Ascending aorta (tissue), 2 donors: ENCODE measurements at regions not wholly inside any gene's neighbourhood (a gene's known extent, or its start where the extent isn't known, plus 50 kb on each side); places are given as distances from the start of the nearest gene placed in this dataset.

Experiments used
- DNase-seq, 2 donors: peaks; one replicate each; pipeline ENCODE4 v3.0.0-alpha.2; 2019; ENCODE audit warnings: low spot score in 2 of 2
- H3K27ac ChIP-seq, 2 donors: fragments of 200-600 bp; sonication (generic); one replicate each; pipeline ENCODE4 v1.5.1; 2016 to 2017; ENCODE audit warnings: mild to moderate bottlenecking in 1 of 2
- H3K27me3 ChIP-seq: fragments of 200-600 bp; sonication (generic); one replicate; pipeline ENCODE4 v1.5.1; 2017
- H3K36me3 ChIP-seq, 2 donors: fragments of 200-600 bp; sonication (generic); one replicate each; pipeline ENCODE4 v1.5.1; 2016
- H3K4me1 ChIP-seq, 2 donors: fragments of 200-600 bp; sonication (generic); one replicate each; pipeline ENCODE4 v1.5.1; 2016 to 2017; ENCODE audit warnings: mild to moderate bottlenecking in 1 of 2
- H3K4me3 ChIP-seq, 2 donors: fragments of 200-600 bp; sonication (generic); one replicate each; pipeline ENCODE4 v1.5.1; 2016 to 2017; ENCODE audit warnings: mild to moderate bottlenecking in 1 of 2
- H3K9me3 ChIP-seq, 2 donors: fragments of 200-600 bp; sonication (generic); one replicate each; pipeline ENCODE4 v1.5.1; 2016
- intact Hi-C: fragments of 100-400 bp; cut with DNase I; formaldehyde crosslinking; loops from one replicate; pipeline ENCODE4 v1.15.1; 2023
- TF ChIP-seq, protein P1 (sequence below), 3 experiments: fragments of 200-600 bp in 2 of 3; fragments of 450-650 bp in 1 of 3; sonication (generic) in 2 of 3; IDR thresholded peaks; one replicate each; pipeline ENCODE4 v1.5.1; 2016 to 2019; ENCODE audit warnings: antibody characterized with exemption in 3 of 3, mild to moderate bottlenecking in 1 of 3, moderate library complexity in 1 of 3

DNA sequence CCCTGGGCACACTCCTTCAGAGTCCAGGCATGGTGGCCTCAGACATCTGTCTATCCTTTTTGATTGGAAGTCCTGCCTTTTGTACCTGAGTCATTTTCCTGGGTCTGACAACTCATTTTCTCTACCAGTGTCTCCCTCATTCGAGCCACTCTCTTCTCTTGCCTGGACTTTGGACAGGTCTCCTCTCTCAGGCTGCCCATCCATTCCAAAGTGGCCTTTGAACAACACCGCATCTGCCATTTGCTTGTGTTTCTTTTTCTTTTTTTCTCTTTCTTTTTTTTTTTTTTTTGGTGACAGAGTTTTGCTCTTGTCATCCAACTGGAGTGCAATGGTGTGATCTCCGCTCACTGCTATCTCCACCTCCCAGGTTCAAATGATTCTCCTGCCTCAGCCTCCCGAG lies 142.1 kb upstream of the COBL start:
- DNase-seq = no peak
- intact Hi-C loops = no loop called here
- H3K4me1 ChIP-seq = no peaks in the 10 kb centered on the region
- no peak overlapping the region for H3K4me3 ChIP-seq
- no peaks in the 10 kb centered on the region for H3K27me3 ChIP-seq
- TF ChIP-seq, protein P1, sequence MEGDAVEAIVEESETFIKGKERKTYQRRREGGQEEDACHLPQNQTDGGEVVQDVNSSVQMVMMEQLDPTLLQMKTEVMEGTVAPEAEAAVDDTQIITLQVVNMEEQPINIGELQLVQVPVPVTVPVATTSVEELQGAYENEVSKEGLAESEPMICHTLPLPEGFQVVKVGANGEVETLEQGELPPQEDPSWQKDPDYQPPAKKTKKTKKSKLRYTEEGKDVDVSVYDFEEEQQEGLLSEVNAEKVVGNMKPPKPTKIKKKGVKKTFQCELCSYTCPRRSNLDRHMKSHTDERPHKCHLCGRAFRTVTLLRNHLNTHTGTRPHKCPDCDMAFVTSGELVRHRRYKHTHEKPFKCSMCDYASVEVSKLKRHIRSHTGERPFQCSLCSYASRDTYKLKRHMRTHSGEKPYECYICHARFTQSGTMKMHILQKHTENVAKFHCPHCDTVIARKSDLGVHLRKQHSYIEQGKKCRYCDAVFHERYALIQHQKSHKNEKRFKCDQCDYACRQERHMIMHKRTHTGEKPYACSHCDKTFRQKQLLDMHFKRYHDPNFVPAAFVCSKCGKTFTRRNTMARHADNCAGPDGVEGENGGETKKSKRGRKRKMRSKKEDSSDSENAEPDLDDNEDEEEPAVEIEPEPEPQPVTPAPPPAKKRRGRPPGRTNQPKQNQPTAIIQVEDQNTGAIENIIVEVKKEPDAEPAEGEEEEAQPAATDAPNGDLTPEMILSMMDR (IDR thresholded peaks at IDR 0.05) = no peak
- H3K9me3 ChIP-seq = no peaks in the 10 kb centered on the region
- H3K27ac ChIP-seq = no peak overlapping the region
- no peaks in the 10 kb centered on the region for H3K36me3 ChIP-seq

DNA sequence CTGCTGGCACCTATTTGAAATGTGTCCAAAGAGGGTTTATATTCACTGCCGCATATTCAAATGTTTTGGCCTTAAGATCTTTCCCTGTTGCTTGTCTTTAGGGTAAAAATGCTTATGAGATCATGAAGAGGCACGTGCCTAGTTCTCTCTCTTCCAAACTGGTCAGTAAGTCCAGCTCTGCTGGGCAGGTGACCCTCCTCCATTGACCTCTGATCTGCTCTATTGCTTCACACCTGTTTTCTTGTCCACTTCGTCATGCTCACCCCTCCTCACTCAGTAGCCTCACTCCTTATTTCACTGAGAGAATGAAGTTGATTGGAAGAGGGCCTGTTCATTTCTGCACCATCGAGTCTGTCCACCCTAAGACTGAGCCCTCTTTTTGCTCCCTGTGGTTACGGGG lies 140.5 kb upstream of the COBL start:
- Histone ChIP-seq H3K27ac (no peak overlapping the region), H3K36me3 (no peaks in the 10 kb centered on the region), H3K9me3 (no peaks in the 10 kb centered on the region), H3K27me3 (no peaks in the 10 kb centered on the region), H3K4me3 (no peak overlapping the region), H3K4me1 (no peaks in the 10 kb centered on the region)
- TF ChIP-seq, protein P1 (IDR thresholded peaks at IDR 0.05) = no peak
- DNase-seq = no peak
- intact Hi-C loops = no loop called here

DNA sequence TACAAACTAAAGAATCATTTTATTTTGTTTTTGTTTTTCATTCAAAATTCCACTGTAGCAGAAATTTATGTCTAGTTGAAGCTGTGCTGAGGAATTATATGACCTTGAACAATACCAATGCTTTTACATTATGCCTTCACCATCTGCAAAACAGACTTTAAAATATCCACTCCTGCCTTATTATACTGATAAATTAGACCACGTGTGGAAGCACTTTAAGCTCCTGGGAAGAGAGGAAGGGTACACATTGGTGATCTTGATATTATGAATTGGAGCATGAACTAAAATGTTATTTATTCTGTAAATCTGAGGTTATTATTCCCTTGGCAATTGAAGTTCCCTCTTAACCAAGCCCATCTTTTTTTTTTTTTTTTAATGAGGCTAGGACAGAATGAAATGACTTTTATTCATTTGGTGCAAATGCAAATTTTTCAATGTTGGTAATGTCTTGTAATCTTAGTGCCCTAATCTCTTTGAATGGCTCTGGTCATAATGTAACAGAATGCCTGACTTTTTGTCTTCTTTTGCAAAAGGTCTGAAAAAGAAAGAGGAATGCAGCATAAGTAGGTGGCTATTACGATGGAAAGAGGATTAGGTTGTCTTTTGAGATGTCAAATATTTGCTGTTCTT lies 139.9 kb upstream of the COBL start:
- DNase-seq = no peak
- Histone ChIP-seq H3K4me1 (no peaks in the 10 kb centered on the region), H3K27me3 (no peaks in the 10 kb centered on the region), H3K9me3 (no peaks in the 10 kb centered on the region), H3K36me3 (no peaks in the 10 kb centered on the region), H3K4me3 (no peak overlapping the region), H3K27ac (no peak overlapping the region)
- intact Hi-C loops = no loop called here
- TF ChIP-seq, protein P1 (IDR thresholded peaks at IDR 0.05) = no peak

DNA sequence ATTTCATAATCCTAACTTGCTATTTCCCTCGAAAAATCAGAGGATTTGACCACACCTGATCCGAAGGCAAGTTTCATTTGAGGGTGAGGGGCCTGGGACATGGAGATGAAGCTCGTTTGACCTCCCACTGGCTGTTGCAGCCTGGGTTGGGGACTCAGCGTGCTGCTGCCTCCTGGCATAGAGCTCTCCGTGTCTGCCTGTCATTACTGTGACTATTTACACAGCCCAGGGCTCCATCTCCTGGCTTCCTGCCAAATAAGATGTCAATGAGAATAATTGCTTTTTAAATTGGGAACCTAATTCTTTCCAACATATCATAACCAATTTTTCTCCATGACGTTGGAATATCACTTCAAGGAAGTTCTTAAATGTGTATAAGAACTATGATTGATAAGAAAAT lies 139.3 kb upstream of the COBL start:
- intact Hi-C loops = no loop called here
- TF ChIP-seq, protein P1 (IDR thresholded peaks at IDR 0.05) = no peak
- no peaks in the 10 kb centered on the region for H3K36me3 ChIP-seq
- H3K9me3 ChIP-seq = no peaks in the 10 kb centered on the region
- H3K27me3 ChIP-seq = no peaks in the 10 kb centered on the region
- H3K4me3 ChIP-seq = no peak overlapping the region
- DNase-seq = no peak
- no peak overlapping the region for H3K27ac ChIP-seq
- H3K4me1 ChIP-seq = no peaks in the 10 kb centered on the region

DNA sequence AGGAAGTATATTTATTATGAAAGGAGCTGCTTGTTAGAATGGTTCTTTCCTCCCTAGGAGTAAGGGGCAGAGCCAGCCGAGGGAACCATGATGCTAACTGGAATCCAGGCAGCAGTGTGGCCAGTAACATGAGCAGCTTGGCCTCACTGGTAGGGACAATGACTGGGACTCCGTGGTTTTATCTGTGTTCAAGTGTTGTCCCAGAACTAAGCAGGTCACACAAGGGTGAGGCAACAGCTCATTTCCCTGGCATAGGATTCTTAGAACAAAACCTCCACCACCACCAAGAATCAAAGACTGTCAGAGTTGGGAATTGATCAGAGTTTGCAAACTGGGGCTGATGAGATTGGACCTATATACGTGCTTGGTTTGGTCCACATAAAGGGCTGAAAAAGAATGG lies 138.9 kb upstream of the COBL start:
- H3K27ac ChIP-seq = no peak overlapping the region
- TF ChIP-seq, protein P1 (IDR thresholded peaks at IDR 0.05) = no peak
- H3K9me3 ChIP-seq = no peaks in the 10 kb centered on the region
- no peak overlapping the region for H3K4me3 ChIP-seq
- no peaks in the 10 kb centered on the region for H3K4me1 ChIP-seq
- no peak for DNase-seq
- intact Hi-C loops = no loop called here
- H3K36me3 ChIP-seq = no peaks in the 10 kb centered on the region
- no peaks in the 10 kb centered on the region for H3K27me3 ChIP-seq

DNA sequence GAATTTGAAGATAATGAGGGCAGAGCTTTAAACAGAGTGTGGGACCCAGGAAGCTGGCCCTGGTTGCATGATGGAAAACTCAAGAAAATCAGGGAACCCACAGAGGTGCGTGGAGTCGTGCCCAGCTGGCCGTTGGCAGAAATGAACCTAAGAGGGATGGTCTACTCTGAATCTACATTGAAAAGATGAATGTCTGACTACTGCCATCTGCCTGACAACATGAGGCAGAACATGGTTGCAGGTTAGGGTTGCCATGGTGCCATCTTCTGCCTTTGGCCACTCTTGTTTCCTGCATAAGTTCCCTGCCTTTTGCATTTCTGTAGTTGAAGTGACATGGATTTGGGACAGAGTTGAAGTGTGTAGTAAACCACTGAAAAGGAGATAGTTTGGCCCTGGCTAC lies 138.5 kb upstream of the COBL start:
- Histone ChIP-seq H3K4me1 (no peaks in the 10 kb centered on the region), H3K27me3 (no peaks in the 10 kb centered on the region), H3K27ac (no peak overlapping the region), H3K36me3 (no peaks in the 10 kb centered on the region), H3K9me3 (no peaks in the 10 kb centered on the region), H3K4me3 (no peak overlapping the region)
- TF ChIP-seq, protein P1 (IDR thresholded peaks at IDR 0.05) = no peak
- DNase-seq = no peak
- intact Hi-C loops = no loop called here
